NCI-H526 treated with DMSO at 0.1 percent for 48 hours (cell line): ENCODE measurements at regions not wholly inside any gene's neighbourhood (a gene's known extent, or its start where the extent isn't known, plus 50 kb on each side); places are given as distances from the start of the nearest gene placed in this dataset.
"Not testable (repeated sequence)": the region's sequence is repeated elsewhere in the genome, so short reads cannot be mapped to it uniquely, and the experiment has no call there.

Experiments
- DNase-seq: peaks from one replicate; lab custom pipeline; 2025; lab: John Stamatoyannopoulos, UW

DNA sequence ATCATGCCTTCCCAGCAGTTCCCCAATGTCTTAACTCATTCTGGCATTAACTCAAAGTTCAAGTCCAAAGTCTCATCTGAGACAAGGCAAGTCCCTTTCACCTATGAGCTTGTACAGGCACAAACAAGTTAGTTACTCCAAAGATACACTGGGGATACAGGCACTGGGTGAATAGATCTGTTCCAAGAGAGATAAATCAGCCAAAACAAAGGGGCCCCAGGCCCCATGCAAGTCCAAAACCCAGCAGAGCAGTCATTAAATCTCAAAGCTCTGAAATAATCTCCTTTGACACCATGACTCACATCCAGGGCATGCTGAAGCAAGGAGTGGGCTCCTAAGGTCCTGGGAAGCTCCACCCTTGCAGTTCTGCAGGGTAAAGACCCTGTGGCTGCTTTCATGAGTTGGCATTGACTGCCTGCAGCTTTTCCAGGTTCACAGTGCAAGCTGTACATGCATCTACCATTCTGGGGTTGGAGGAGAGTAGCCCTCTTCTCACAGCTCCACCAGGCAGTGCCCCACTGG is 332.2 kb upstream of the KIF2B start:
- DNase-seq = no peak

DNA sequence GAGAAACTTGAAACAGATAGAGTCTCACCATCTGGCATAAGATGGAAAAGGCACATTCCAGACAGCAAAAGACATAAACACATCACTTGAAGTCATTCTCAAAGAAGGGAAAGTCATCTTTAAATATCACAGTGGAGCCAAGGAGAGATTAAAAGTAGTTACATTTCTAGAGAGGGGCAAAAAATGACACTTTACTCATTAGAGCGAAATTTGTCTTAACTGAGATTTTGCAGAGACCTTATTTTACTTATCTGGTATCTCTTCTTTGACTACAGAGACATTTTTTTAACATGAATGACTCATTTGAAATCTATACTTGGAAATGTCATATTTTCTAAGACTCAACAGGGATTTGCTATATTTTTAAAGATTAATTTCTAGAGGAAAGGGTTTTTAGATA is 339.0 kb upstream of the KIF2B start:
- no peak for DNase-seq

DNA sequence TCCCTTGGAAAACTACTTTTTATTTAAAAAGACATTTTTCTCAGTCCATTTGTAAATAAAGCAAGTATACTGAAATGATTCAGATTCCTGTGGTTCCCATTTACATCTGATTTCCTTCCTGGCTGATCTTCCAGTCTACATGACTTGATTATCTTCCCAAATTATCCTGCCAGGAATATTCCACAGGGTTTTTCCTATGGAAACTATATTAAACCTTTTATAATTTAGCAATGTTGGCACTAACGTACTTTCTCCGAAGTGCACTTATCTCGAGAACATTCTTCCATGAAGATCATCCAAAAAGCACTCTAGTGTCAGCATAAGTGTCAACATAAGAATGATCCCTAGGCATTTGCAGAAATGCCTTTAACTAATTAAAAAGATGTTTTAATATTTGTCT is 347.7 kb upstream of the KIF2B start:
- no peak for DNase-seq

DNA sequence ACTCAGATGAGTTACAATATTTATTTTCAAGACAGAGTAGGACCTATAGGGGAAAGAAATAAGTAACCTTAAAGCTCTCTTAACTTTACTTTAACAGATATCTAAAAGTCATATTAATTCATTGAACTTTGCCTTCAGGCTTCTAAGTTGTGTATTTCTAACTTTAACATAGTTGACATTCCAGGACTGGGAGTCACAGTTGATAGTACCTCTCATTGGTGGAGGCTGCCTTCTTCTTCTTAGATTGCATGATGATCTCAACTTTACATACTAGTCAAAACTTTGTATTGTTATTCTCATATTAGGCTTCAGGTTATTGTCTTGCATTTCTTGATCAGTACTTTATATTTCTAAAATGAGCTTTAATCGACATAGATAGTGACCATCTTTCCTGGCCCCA is 350.1 kb upstream of the KIF2B start:
- DNase-seq = no peak

DNA sequence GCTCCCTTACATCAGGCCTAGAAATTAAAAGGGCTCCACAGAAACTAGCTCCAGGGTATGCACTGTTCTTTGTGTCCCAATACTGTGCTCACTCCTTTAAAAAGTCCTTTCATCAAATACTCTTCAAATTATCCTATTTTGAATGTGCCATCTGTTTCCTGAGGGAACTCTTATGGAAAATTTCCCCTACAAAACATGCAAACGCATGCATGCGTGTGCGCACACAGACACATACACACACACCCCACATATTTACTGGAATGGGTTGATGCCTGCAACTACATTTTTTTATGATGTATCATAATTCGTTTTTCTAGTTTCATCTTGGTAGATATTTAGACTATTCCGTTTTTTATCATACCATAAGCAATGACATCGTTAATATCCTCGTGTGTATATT is 351.2 kb upstream of the KIF2B start:
- no peak for DNase-seq

DNA sequence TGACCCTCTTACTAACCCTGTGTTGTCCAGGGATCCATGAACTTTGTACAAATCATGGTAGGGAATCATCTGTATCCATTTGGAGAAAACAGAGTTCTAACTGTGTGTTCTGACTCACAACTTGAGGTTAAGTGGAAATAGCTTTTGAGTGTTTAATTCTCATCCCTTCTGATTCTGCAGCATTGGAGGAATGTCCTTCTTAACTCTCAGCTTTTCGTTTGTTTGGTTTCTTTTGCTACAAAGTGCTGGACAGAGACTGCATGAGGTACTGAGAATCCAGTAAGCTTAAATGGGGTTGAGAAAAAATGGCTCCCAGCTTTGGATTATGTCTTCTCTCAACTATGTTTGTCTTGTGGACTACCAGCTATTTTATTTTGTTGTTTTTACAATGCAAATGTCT is 352.1 kb upstream of the KIF2B start:
- DNase-seq = no peak

DNA sequence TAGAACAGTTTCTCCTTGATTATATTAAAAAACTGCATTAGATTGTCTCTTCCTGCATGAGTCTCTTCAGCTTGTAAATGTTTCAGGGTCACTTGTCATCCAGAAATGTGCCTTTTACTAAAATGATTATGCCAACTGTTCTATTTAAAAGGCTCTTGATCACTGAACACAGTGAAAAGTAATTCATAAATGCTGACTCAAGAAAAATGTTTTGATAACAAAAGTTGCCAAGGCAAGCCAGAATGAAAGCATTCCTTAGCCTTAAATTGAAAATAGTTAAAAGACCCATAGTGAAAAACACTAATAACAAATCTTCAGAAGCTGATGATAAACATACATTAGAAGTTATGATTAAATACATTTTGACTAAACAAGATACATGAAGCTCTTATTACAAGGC is 356.0 kb upstream of the KIF2B start:
- DNase-seq = no peak

DNA sequence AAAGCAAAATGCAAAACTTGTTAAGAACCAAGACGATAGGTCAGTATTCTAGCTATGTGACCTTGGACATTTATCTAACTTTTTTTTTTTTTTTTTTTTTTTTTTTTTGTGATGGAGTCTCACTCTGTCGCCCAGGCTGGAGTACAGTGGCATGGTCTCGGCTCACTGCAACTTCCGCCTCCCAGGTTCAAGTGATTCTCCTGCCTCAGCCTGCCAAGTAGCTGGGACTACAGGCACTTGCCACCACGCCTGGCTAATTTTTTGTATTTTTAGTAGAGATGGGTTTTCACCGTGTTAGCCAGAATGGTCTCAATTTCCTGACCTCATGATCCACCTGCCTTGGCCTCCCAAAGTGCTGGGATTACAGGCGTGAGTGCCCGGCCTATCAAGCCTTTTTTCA is 358.3 kb upstream of the KIF2B start:
- not testable (repeated sequence) for DNase-seq

DNA sequence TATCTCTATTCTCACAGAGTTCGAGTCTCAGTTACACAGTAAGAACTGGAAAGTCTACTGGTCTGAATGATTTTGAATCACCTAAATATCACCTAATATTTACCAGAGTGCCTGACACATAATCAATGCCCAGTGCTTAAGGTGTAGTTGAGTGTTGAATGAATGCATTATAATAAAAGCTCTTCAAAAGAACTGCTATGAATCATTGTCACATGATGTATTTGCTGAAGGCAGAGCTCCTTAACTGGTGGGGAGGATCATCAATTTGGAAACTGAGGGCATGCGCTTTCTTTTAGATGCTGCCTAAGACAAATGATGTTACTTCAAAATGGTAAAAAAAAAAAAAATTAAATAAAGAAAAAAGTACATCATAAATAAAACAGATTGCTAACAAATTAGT is 359.4 kb upstream of the KIF2B start:
- peak; percentile 6 for DNase-seq

DNA sequence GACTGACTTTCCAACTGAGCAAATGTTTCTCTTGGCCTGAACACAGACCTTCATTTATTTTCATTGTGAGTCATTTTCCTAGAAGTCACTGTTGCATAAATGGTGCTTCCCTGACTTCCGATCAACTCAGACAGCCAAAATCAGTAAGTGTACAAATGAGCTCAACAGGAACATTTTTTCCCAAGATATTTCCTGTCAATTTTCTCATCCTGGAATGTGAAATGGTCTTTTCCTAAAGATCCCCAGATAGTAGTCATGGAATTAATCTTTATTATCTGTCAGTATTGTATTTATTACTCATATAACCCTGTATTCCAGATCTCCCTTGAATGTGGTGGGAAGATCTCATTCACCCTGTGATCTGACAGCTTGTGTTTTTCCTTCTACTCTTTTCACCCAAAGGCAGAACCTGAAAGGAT is 360.3 kb upstream of the KIF2B start:
- no peak for DNase-seq

DNA sequence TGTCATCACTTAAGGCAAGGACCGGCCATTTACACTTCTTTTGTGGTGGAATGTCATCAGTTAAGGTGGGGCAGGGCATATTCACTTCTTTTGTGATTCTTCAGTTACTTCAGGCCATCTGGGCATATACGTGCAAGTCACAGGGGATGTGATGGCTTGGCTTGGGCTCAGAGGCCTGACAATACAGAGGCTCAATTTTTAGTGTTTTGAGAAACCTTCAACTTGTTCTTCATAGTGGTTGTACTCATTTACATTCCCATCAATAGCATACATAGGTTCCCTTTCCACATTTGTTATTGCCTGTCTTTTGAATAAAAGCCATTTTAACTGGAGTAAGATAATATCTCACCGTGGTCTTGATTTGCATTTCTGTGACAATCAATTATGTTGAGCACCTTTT is 366.8 kb upstream of the KIF2B start:
- DNase-seq = not testable (repeated sequence)

DNA sequence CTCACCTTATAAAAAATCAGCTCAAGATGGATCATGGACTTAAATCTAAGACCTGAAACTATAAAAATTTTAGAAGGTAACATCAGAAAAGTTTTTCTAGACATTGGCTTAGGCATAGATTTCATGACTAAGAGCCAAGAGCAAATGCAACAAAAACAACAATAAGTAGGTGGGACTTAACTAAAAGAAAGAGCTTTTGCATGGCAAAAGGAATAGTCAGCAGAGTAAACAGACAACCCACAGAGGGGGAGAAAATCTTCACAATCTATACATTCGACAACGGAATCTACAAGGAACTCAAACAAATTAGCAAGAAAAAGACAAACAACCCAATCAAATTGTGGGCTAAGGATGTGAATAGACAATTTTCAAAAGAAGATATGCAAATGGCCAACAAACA is 368.4 kb upstream of the KIF2B start:
- DNase-seq = peak; percentile 26

DNA sequence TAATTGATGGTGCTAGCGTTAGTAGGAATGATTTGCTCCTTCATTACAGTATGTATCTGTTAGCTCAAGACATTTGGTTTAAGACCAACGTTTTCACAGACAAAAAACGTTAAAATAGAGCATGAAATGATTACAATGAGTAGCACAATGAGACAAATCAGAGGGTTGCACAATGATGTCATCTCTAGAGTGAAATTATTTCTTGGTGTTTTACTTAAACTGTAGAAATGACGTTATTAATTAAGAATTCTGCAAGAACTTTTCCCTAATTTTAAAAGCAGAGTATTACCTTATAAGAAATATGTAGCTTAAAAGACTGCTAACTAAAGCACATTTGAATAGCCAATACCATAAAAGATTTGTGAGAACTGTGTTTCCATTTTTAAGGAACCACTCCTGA is 373.4 kb upstream of the KIF2B start:
- DNase-seq = no peak

DNA sequence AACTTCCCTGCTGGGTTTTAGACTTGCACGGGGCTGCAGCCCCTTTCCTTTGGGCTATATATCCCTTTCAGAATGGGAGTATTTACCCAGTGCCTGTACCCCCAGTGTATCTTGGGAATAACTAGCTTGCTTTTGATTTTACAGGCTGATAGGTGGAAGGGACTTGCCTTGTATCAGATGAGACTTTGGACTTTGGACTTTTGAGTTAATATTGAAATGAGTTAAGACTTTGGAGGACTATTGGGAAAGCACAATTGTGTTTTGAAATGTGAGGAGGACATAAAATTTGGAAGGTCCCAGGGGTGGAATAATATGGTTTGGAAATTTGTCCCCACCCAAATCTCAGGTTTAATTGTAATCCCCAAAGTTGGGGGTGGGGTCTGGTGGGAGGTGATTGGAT is 393.8 kb upstream of the KIF2B start:
- no peak for DNase-seq

DNA sequence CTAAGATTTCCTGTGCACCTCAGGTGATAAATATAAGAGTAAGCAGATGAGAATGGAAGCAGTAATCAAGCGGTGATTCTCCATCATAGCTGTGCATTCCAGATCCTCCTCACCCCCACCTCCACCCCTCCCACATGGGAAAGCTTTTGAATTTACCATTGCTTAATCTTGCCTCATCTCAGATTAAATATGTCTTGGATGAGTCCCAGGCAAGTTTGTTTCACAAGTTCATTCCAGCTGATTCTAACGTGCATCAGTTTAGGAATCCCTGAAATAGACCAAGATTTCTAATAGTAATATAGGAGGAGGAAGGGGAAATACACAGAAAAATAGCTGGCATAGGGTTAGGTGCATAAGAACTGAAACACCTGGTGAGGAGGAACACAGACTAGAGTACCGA is 396.2 kb upstream of the KIF2B start:
- no peak for DNase-seq

DNA sequence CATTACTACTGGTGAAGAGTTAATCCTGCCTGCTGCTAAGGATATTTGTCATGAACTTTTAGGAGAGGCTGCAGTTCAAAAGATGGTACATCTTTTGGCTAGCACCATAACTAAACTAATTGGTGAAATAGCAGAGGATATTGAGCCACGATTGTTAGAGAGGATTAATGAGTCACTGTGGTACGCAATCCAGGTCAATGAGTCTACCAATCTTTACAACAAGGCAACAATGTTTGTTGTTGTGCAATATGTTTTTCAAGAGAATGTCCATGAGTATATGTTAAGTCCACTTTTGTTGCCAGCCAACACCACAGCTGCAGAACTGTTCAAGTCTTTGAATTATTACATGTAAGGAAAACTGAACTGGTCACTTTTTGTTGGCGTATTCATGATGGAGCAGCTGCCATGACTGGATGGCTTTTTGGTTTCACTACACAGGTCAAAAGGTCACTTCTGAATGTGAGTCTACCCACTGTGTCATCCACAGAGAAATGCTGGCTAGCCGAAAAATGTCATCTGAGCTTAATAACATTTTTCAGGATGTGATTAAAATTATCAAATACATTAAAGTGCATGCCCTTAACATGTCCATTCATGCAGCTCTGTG is 402.6 kb upstream of the KIF2B start:
- DNase-seq = no peak

DNA sequence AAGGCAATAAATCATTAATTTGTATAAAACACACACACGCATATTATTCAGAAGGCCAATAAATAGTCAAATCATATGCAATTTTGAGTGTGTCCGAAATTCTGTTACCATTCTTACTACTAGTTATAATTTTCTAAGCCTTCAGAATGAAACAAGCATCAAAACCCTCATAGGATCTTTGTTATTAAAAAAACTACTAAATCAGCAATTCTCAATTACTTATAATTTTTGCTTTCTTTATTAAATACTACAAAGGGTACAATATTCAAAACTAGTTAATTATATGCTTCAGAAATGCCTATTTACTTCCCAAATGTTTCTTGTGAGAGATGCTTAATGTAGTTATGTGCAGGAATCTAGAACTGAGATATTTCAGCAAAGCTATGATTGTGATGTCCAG is 413.1 kb upstream of the KIF2B start:
- no peak for DNase-seq

DNA sequence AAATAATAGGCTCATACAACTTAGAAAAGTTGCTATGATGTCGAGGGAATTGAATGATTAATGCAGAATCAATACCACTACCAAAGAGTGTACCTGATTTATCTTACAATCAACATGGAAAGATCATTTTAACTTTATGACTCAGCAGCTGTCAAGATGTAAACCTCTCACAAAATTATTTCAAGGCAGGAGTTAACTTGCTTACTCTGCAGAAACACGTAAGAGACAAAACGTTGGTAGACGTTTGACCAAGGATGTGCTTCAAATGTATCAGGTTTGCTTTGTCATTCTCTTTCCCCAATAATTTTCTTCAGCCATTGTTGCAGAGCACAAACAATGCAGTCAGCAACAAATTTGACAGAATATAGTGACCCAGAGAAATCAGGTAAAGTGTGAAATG is 415.8 kb upstream of the KIF2B start:
- no peak for DNase-seq

DNA sequence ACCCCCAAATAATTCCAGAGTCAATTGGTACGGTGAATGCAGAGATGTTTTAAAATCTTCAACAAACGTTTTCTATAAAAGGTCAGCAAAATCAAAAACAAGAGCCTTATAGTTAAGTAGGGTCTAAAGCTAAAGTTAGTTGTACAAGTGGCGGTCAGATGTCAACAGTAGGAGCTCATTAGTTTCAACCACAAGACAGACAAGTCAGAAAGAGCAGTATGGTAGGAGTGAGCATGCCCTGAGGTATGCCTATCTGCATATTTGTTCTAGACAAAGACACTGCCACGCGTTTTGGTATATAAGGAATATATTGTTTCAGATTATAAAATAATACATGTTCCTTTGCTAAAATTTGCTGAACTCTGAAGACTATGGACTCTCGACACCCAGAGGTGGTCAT is 431.5 kb upstream of the KIF2B start:
- DNase-seq = no peak

DNA sequence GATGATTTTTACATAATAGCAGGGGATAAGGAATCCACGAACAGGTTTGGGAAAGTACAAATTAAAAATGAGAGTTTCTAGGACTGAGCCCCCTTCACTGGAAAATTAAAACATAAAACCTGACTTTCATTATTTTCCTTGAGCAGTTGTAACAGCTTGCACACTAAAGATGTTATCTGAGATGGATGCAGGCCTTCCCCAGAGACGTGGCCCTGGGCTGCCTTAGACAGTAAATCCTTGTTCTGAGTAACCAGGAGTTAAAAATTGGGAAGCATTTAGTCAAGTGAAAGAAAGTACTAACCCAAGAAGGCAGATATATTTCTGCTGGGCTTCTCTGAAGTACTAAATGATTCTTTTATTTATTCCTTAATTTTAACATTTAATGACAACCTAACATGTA is 432.2 kb upstream of the KIF2B start:
- no peak for DNase-seq

DNA sequence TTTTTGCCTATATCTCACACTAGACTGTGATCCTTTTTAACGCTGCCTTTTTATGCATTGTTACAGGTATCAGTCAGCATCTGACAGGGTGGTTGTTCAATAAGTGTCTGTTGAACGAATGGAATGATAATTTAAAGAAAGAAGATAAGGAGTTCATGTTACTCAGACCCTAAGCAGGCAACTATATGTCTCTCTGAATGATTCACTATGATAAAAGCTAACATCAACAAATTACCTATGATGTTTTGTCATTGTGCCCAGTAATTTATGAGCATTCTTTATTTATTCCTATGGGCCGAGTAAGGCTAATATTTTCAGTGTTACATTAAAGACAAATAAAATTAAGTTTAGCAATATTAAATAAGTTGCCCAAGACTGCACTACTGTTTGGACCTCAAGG is 435.0 kb upstream of the KIF2B start:
- no peak for DNase-seq

DNA sequence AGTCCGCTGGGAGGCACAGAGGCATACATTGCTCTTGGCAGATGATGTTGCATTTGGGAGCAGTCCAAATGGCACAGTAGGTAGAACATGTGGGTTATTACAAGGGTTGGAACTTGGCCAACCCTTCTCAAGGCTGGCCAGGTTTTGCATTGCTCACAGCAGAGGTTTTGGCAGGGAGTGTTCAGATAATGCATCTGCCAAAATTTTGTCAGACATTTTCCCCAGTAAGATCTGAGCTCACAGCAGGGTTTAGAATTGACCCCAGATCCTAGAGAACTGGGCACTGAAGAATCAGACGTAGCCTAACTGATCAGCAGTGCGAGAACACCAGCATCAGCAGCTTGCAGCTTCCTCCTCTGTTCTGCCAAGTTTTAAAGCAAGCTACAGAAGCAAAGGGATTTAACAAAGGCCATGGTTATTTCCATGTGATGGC is 468.8 kb upstream of the KIF2B start:
- no peak for DNase-seq

DNA sequence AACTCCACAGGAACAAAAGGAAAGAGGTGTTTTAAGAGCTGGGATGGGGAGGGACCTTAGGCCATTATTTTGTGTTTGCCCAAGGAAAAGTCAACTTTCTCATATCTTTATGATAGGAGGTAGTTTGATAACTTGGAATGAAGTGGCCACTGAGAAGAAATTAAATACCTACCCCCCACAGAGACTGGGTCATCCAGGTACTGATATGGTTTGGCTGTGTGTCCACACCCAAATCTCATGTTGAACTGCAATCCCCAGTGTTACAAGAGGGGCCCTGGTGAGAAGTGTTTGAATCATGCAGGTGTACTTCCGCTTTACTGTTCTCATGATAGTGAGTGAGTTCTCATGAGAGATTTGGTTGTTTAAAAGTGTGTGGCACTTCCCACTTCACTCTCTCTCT is 477.9 kb upstream of the KIF2B start:
- no peak for DNase-seq

DNA sequence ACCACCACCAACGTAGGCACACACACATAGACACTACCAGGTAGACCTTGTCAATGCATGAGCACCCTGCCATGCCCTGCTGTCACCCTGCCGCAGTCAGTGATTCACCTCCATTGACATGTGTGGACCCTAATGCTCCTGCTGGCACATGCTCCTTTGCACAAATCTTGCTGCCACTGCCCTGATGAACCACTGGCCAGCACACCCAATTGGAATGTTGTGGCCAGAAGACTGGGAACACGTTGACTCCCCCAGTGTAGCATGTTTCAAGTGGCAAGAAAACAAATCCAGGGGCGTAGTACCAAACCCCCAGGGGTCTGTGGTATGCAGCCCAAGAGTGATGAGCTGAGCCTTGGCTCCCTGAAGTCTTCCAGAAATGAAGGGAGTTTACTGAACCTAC is 486.4 kb upstream of the KIF2B start:
- DNase-seq = no peak

DNA sequence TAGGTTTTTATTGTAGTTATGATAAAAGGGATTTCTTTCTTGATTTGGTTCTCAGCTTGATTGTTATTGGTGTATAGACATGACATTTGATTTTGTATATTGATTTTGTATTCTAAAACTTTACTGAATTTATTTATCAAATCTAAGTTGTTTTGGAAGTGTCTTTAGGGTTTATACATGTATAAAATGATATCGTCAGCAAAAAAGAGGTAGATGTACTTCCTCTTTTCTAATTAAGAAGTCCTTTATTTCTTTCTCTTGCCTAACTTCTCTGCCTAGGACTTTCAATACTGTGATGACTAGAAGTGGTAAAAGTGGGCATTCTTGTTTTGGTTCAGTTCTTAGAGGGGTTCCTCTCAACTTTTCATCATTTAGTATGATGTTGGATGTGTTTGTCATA is 487.3 kb upstream of the KIF2B start:
- no peak for DNase-seq
